ENCODE measurements at regions not wholly inside any gene's neighbourhood (a gene's known extent, or its start where the extent isn't known, plus 50 kb on each side); places are given as distances from the start of the nearest gene placed in this dataset.

GRCh38 chr18:24741321-24741720, 280.9 kb downstream of the HRH4 start:
- no peak for DNase-seq

GRCh38 chr18:24741965-24742724, 281.7 kb downstream of the HRH4 start:
- no peak for DNase-seq

- DNase-seq: no peak
Observed at GRCh38 chr18:24754583-24755253, 294.3 kb downstream of the HRH4 start.

- no peak for DNase-seq
Observed at GRCh38 chr18:24756385-24756784, 295.9 kb downstream of the HRH4 start.

GRCh38 chr18:24757134-24757533, 296.7 kb downstream of the HRH4 start:
- DNase-seq: no peak

- no peak for DNase-seq
Observed at GRCh38 chr18:24761765-24762164, 301.3 kb downstream of the HRH4 start.

- no peak for DNase-seq
Observed at GRCh38 chr18:24762511-24762910, 302.1 kb downstream of the HRH4 start.

- no peak for DNase-seq
Observed at GRCh38 chr18:24763765-24764513, 303.5 kb downstream of the HRH4 start.

GRCh38 chr18:24764766-24765165, 304.3 kb downstream of the HRH4 start:
- DNase-seq: no peak

GRCh38 chr18:24766376-24766775, 305.9 kb downstream of the HRH4 start:
- no peak for DNase-seq

- DNase-seq: no peak
Observed at GRCh38 chr18:24770311-24771024, 310.0 kb downstream of the HRH4 start.

- DNase-seq: no peak
Observed at GRCh38 chr18:24771300-24771699, 310.9 kb downstream of the HRH4 start.

GRCh38 chr18:24773101-24773500, 312.7 kb downstream of the HRH4 start:
- no peak for DNase-seq

- DNase-seq: no peak
Observed at GRCh38 chr18:24776019-24776418, 315.6 kb downstream of the HRH4 start.

GRCh38 chr18:24778810-24779418, 318.5 kb downstream of the HRH4 start:
- DNase-seq: no peak

- no peak for DNase-seq
Observed at GRCh38 chr18:24782566-24782965, 322.1 kb downstream of the HRH4 start.

GRCh38 chr18:24785019-24785418, 324.6 kb downstream of the HRH4 start:
- DNase-seq: no peak

GRCh38 chr18:24786027-24786426, 325.6 kb downstream of the HRH4 start:
- DNase-seq: no peak

GRCh38 chr18:24790347-24790746, 329.9 kb downstream of the HRH4 start:
- DNase-seq: no peak

- no peak for DNase-seq
Observed at GRCh38 chr18:24791751-24792545, 331.5 kb downstream of the HRH4 start.

GRCh38 chr18:24793742-24794141, 333.3 kb downstream of the HRH4 start:
- no peak for DNase-seq

GRCh38 chr18:24795129-24795528, 334.7 kb downstream of the HRH4 start:
- no peak for DNase-seq
